Bronchial epithelial cell (primary cell): ENCODE measurements at regions not wholly inside any gene's neighbourhood (a gene's known extent, or its start where the extent isn't known, plus 50 kb on each side); places are given as distances from the start of the nearest gene placed in this dataset.

Experiments used
- DNase-seq: peaks from one replicate; pipeline ENCODE4 v3.0.0-alpha.2; 2010; ENCODE audit warnings: low read depth
- FAIRE-seq: peaks from 2 replicates; lab custom pipeline; 2011; peaks lifted over from hg19 to GRCh38; lab: Jason Lieb, UNC
- H3K27me3 ChIP-seq: 2 replicates; pipeline ENCODE4 v1.5.1; 2011; ENCODE audit warnings: low read length; ENCODE audit not compliant: control insufficient read depth, insufficient read depth
- H3K36me3 ChIP-seq: 2 replicates; pipeline ENCODE4 v1.5.1; 2011; ENCODE audit warnings: low read length; ENCODE audit not compliant: control insufficient read depth, insufficient read depth
- H3K4me3 ChIP-seq: 2 replicates; pipeline ENCODE4 v1.5.1; 2011; ENCODE audit warnings: mild to moderate bottlenecking, low read depth, low read length, control low read depth
- TF ChIP-seq, protein P1 (sequence below): IDR thresholded peaks from 2 replicates; pipeline ENCODE4 v1.5.1; 2011; ENCODE audit warnings: mild to moderate bottlenecking, moderate library complexity, low read length, control low read depth, inconsistent platforms; ENCODE audit not compliant: insufficient read depth, severe bottlenecking

- TF ChIP-seq, protein P1, sequence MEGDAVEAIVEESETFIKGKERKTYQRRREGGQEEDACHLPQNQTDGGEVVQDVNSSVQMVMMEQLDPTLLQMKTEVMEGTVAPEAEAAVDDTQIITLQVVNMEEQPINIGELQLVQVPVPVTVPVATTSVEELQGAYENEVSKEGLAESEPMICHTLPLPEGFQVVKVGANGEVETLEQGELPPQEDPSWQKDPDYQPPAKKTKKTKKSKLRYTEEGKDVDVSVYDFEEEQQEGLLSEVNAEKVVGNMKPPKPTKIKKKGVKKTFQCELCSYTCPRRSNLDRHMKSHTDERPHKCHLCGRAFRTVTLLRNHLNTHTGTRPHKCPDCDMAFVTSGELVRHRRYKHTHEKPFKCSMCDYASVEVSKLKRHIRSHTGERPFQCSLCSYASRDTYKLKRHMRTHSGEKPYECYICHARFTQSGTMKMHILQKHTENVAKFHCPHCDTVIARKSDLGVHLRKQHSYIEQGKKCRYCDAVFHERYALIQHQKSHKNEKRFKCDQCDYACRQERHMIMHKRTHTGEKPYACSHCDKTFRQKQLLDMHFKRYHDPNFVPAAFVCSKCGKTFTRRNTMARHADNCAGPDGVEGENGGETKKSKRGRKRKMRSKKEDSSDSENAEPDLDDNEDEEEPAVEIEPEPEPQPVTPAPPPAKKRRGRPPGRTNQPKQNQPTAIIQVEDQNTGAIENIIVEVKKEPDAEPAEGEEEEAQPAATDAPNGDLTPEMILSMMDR = no peak
- Histone ChIP-seq H3K36me3 (no peaks in the 10 kb centered on the region), H3K4me3 (no peak overlapping the region), H3K27me3 (no peaks in the 10 kb centered on the region)
- no peak for FAIRE-seq
- DNase-seq = peak; percentile 61
Measured at GRCh38 chr6:121510568-121511177, 75.2 kb downstream of the GJA1 start.

DNA sequence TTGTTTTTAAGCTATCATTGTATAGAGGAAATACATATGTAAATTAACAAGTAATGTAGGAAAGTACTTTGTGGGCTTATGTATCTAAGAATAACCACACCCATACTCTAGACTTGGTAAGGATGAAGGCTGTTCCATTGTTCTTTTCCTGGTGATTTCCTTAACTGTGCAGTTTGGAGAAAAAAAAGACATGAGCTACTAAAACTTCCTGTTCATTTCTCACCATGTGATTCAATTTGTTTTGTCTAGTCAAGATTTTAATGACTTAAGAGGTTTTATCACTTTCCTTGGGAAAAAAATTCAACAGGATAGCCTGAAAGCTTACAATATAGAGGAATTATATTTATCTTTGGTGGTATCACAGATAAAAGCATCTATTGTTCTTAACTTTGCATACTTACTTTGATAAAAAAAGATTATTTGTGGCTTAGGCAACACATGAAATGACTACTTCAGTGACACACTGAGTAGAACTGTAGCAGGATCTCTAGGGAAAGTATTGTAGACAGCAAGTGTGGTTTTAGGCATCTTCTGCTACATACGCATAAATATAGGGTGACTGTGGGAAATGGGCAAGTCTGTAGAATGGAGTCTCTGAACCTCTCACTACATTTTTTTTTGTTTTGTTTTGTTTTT is 80.3 kb downstream of the GJA1 start:
- Histone ChIP-seq H3K36me3 (no peaks in the 10 kb centered on the region), H3K4me3 (no peak overlapping the region), H3K27me3 (no peaks in the 10 kb centered on the region)
- TF ChIP-seq, protein P1 = no peak
- DNase-seq (no peak), FAIRE-seq (no peak)

DNA sequence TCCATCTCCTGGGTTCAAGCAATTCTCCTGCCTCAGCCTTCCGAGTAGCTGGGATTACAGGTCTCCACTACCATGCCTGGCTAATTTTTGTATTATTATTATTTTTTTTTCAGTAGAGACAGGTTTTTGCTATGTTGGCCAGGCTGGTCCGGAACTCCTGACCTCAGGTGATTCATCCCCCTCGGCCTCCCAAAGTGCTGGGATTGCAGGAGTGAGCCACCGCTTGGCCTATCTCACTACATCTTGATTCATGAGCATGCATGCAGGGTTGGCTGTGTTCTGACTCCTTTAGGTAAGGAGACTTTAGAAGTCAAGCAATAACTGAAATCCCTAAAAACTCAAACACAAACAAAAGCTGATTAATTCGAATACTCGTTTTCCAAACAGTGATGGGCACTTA is 80.9 kb downstream of the GJA1 start:
- FAIRE-seq (no peak), DNase-seq (no peak)
- Histone ChIP-seq H3K27me3 (no peaks in the 10 kb centered on the region), H3K36me3 (no peaks in the 10 kb centered on the region), H3K4me3 (no peak overlapping the region)
- TF ChIP-seq, protein P1 = no peak

GRCh38 chr6:121520337-121521163 is 85.1 kb downstream of the GJA1 start:
- Histone ChIP-seq H3K4me3 (no peak overlapping the region), H3K36me3 (no peaks in the 10 kb centered on the region), H3K27me3 (no peaks in the 10 kb centered on the region)
- peak; percentile 87 for DNase-seq
- TF ChIP-seq, protein P1 = no peak
- no peak for FAIRE-seq

DNA sequence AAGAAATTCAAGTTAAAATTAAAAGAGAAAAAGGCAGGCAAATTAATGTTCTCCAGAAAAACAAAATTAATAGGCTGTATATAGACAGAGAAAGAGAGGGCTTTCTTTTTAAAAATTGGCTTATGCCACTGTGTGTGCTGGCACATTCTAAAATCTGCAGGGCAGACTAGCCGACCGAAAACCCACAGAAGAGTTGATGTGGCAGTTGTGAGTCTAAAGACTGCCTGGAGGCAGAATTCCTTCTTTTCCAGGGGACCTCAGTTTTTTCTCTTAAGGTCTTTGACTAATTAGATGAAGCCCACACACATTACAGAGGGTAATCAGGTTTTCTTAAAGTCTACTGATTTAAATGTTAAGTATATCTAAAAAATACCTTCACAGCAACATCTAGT is 85.7 kb downstream of the GJA1 start:
- DNase-seq (no peak), FAIRE-seq (no peak)
- no peaks in the 10 kb centered on the region for H3K36me3 ChIP-seq
- TF ChIP-seq, protein P1 = no peak
- no peaks in the 10 kb centered on the region for H3K27me3 ChIP-seq
- H3K4me3 ChIP-seq = no peak overlapping the region
